Endothelial cell of umbilical vein (primary cell): ENCODE measurements at regions not wholly inside any gene's neighbourhood (a gene's known extent, or its start where the extent isn't known, plus 50 kb on each side); places are given as distances from the start of the nearest gene placed in this dataset.

Experiments used
- BruUV-seq: library from RNA; stranded (reverse); fragments of 400-500 nt; replicated peaks from 2 replicates; lab custom pipeline; 2021; lab: Mats Ljungman, UMichigan
- CTCF ChIA-PET: fragments of 300-600, 350-600 bp; sonication (Branson Sonifier 250); formaldehyde crosslinking; loops from one replicate; lab custom pipeline; 2021; ENCODE audit warnings: antibody characterized with exemption, inconsistent platforms; lab: Charles Lee
- POLR2A ChIA-PET: fragments of 300-600, 350-600 bp; sonication (Branson Sonifier 250); formaldehyde crosslinking; loops from one replicate; lab custom pipeline; 2021; ENCODE audit warnings: antibody characterized with exemption, inconsistent platforms; lab: Charles Lee
- DNase-seq: peaks from one replicate; pipeline ENCODE4 v3.0.0-alpha.2; 2011; ENCODE audit warnings: low read depth, low spot score
- FAIRE-seq: peaks from 2 replicates; lab custom pipeline; 2011; peaks lifted over from hg19 to GRCh38; lab: Jason Lieb, UNC
- H2AFZ ChIP-seq: 2 replicates; pipeline ENCODE4 v1.6.0; 2012; ENCODE audit warnings: low read depth, low read length, control low read depth, inconsistent platforms
- H3K27ac ChIP-seq: 2 replicates; pipeline ENCODE4 v1.5.1; 2011; ENCODE audit warnings: low read depth, mild to moderate bottlenecking, control low read depth, low read length, moderate library complexity; ENCODE audit not compliant: insufficient read depth
- H3K27me3 ChIP-seq, 2 experiments: 2 replicates each; pipeline versions ENCODE4 v1.6.0 to v1.6.1; 2011; ENCODE audit warnings: low read length in 2 of 2, mixed read lengths in 1 of 2; ENCODE audit not compliant: control insufficient read depth in 2 of 2, insufficient read depth in 2 of 2
- H3K36me3 ChIP-seq, 2 experiments: 2 replicates in 1 of 2; 3 replicates in 1 of 2; pipeline ENCODE4 v1.5.1; 2011; ENCODE audit warnings: low read length in 2 of 2, mild to moderate bottlenecking in 1 of 2, moderate library complexity in 1 of 2; ENCODE audit not compliant: control insufficient read depth in 2 of 2, insufficient read depth in 2 of 2; ENCODE audit errors: extremely low read depth in 1 of 2
- H3K4me1 ChIP-seq: 3 replicates; pipeline ENCODE4 v1.5.1; 2011; ENCODE audit warnings: mild to moderate bottlenecking, low read length; ENCODE audit not compliant: control insufficient read depth, insufficient read depth; ENCODE audit errors: extremely low read depth
- H3K4me2 ChIP-seq: 2 replicates; pipeline ENCODE4 v1.6.1; 2011; ENCODE audit warnings: low read length, control low read depth, mixed read lengths; ENCODE audit not compliant: insufficient read depth
- H3K4me3 ChIP-seq, 3 experiments: fragments of 200-600 bp in 1 of 3; sonication (generic), shearing (Covaris generic) in 1 of 3; replicated peaks in 1 of 3; 2 replicates each; pipeline ENCODE4 v1.5.1; 2011 to 2016; ENCODE audit warnings: control low read depth in 3 of 3, low read length in 3 of 3, mild to moderate bottlenecking in 2 of 3, inconsistent platforms in 1 of 3, low read depth in 1 of 3, moderate library complexity in 1 of 3; ENCODE audit not compliant: insufficient read depth in 1 of 3
- H3K79me2 ChIP-seq: 2 replicates; pipeline ENCODE4 v1.6.0; 2012; ENCODE audit warnings: low read length, inconsistent platforms; ENCODE audit not compliant: control insufficient read depth, insufficient read depth
- H3K9ac ChIP-seq: replicated peaks from 2 replicates; pipeline ENCODE3; 2011; ENCODE audit warnings: low read length, control low read depth; ENCODE audit not compliant: insufficient read depth; ENCODE audit errors: extremely low read depth
- H3K9me1 ChIP-seq: replicated peaks from 3 replicates; pipeline ENCODE4 v1.6.0; 2011; ENCODE audit warnings: mild to moderate bottlenecking, low read length; ENCODE audit not compliant: control insufficient read depth, insufficient read depth; ENCODE audit errors: extremely low read depth
- H3K9me3 ChIP-seq: replicated peaks from 2 replicates; pipeline ENCODE4 v1.5.1; 2012; ENCODE audit warnings: low read length, inconsistent platforms; ENCODE audit not compliant: control insufficient read depth, insufficient read depth
- H4K20me1 ChIP-seq: replicated peaks from 2 replicates; pipeline ENCODE3; 2011; ENCODE audit warnings: mild to moderate bottlenecking, low read length; ENCODE audit not compliant: control insufficient read depth, insufficient read depth; ENCODE audit errors: extremely low read depth
- CTCF ChIP-seq, 2 donors: IDR thresholded peaks; 1 replicate in 1 of 2; 2 replicates in 1 of 2; pipeline ENCODE4 v1.5.1; 2011; ENCODE audit warnings: low read length in 2 of 2, mild to moderate bottlenecking in 2 of 2, moderate library complexity in 2 of 2, control low read depth in 1 of 2, inconsistent platforms in 1 of 2, low read depth in 1 of 2; ENCODE audit not compliant: insufficient read depth in 1 of 2; ENCODE audit errors: extremely low read depth in 1 of 2
- EZH2 ChIP-seq: IDR thresholded peaks from 2 replicates; pipeline ENCODE4 v1.6.1; 2012; ENCODE audit warnings: borderline replicate concordance, low read depth, mild to moderate bottlenecking, moderate library complexity, low read length, inconsistent platforms; ENCODE audit not compliant: severe bottlenecking
- FOS ChIP-seq: IDR thresholded peaks from 2 replicates; pipeline ENCODE4 v1.6.1; 2011; ENCODE audit warnings: mild to moderate bottlenecking, low read length, moderate library complexity, borderline replicate concordance; ENCODE audit not compliant: insufficient read depth
- GATA2 ChIP-seq: IDR thresholded peaks from 2 replicates; pipeline ENCODE4 v1.7.0; 2011; ENCODE audit warnings: low read depth, mild to moderate bottlenecking, moderate library complexity, mixed read lengths, low read length; ENCODE audit not compliant: insufficient read length, insufficient read depth
- JUN ChIP-seq: IDR thresholded peaks from 2 replicates; pipeline ENCODE4 v1.6.1; 2011; ENCODE audit warnings: borderline replicate concordance, low read depth; ENCODE audit not compliant: insufficient read length, insufficient read depth
- MAX ChIP-seq: IDR thresholded peaks from 2 replicates; pipeline ENCODE4 v1.6.1; 2011; ENCODE audit not compliant: insufficient read depth, insufficient read length
- MYC ChIP-seq: IDR thresholded peaks from one replicate; pipeline ENCODE4 v1.6.1; 2011; ENCODE audit warnings: mild to moderate bottlenecking, low read depth, low read length
- POLR2A ChIP-seq: IDR thresholded peaks from 2 replicates; pipeline ENCODE4 v1.6.1; 2012; ENCODE audit warnings: low read depth, mild to moderate bottlenecking, control low read depth, low read length
- POLR2AphosphoS5 ChIP-seq: IDR thresholded peaks from 2 replicates; pipeline ENCODE4 v1.6.1; 2012; ENCODE audit warnings: low read depth, mild to moderate bottlenecking, control low read depth, low read length, moderate library complexity; ENCODE audit not compliant: insufficient read depth
- dilution Hi-C: fragments of 300-500 bp; cut with MboI; formaldehyde crosslinking; loops from one replicate; pipeline ENCODE4 v1.15.0; 2019; ENCODE audit warnings: low sequenced_read_pairs; ENCODE audit not compliant: extremely low pct_ligation_motif_present
- intact Hi-C: fragments of 100-400 bp; cut with micrococcal nuclease; formaldehyde crosslinking; loops from one replicate; pipeline ENCODE4 v1.10.0; 2022

GRCh38 chr9:90300611-90301276 is 341.9 kb downstream of the DIRAS2 start:
- H3K9ac ChIP-seq, result no peak overlapping the region

More at GRCh38 chr9:90300611-90301276, 341.9 kb downstream of the DIRAS2 start:
- no peaks in the 10 kb centered on the region for H3K27me3 ChIP-seq
- no peaks in the 10 kb centered on the region for H3K4me1 ChIP-seq
- ChIA-PET CTCF (no interaction called here), POLR2A (no interaction called here)
- no peaks in the 10 kb centered on the region for H3K36me3 ChIP-seq
- H3K9me3 ChIP-seq, result no peaks in the 10 kb centered on the region
- H3K4me2 ChIP-seq, result no peak overlapping the region
- DNase-seq (no peak), FAIRE-seq (no peak)
- H3K27ac ChIP-seq, result no peak overlapping the region
- dilution Hi-C loops (no loop called here), intact Hi-C loops (no loop called here)
- no peaks in the 10 kb centered on the region for H3K79me2 ChIP-seq
- TF ChIP-seq POLR2AphosphoS5 (no peak), FOS (no peak), MYC (no peak), CTCF (IDR thresholded peaks at IDR 0.05; ENCODE audit: extremely low read depth in 1 of 2, insufficient read depth in 1 of 2, low read depth in 1 of 2, low read length in 2 of 2) (no peak), POLR2A (no peak), MAX (no peak), GATA2 (no peak), JUN (no peak), EZH2 (no peak)
- no peaks in the 10 kb centered on the region for H3K9me1 ChIP-seq
- no TSS peak for BruUV-seq
- no peaks in the 10 kb centered on the region for H4K20me1 ChIP-seq
- no peak overlapping the region for H2AFZ ChIP-seq
- no peak overlapping the region for H3K4me3 ChIP-seq
